Endodermal cell (in vitro differentiated cells): ENCODE measurements at regions not wholly inside any gene's neighbourhood (a gene's known extent, or its start where the extent isn't known, plus 50 kb on each side); places are given as distances from the start of the nearest gene placed in this dataset.
A peak's percentile ranks its signal among the peaks of the same experiment; 100 is the strongest.

ENCODE experiments used
- DNase-seq: peaks from one replicate; pipeline ENCODE4 v3.0.0-alpha.2; 2017
- H3K27ac ChIP-seq: 2 replicates; pipeline ENCODE4 v1.5.1; 2013; ENCODE audit warnings: mild to moderate bottlenecking, low read depth, low read length, moderate library complexity
- H3K27me3 ChIP-seq: 2 replicates; pipeline ENCODE4 v1.6.1; 2013; ENCODE audit warnings: mild to moderate bottlenecking, low read length, moderate library complexity; ENCODE audit not compliant: insufficient read depth, control insufficient read depth, poor library complexity, severe bottlenecking
- H3K36me3 ChIP-seq: 2 replicates; pipeline ENCODE4 v1.7.0; 2013; ENCODE audit warnings: mild to moderate bottlenecking, low read length, moderate library complexity; ENCODE audit not compliant: control insufficient read depth, insufficient read depth
- H3K4me1 ChIP-seq: one replicate; pipeline ENCODE4 v1.7.0; 2013; ENCODE audit warnings: low read length; ENCODE audit not compliant: control insufficient read depth, insufficient read depth
- H3K4me3 ChIP-seq: 2 replicates; pipeline ENCODE4 v1.5.1; 2013; ENCODE audit warnings: mild to moderate bottlenecking, low read length, moderate library complexity
- H3K9ac ChIP-seq: 2 replicates; pipeline ENCODE4 v1.6.1; 2013; ENCODE audit warnings: mild to moderate bottlenecking, low read length, moderate library complexity; ENCODE audit not compliant: poor library complexity, severe bottlenecking; ENCODE audit errors: extremely low read depth
- H3K9me3 ChIP-seq: 2 replicates; pipeline ENCODE4 v1.6.1; 2013; ENCODE audit warnings: mild to moderate bottlenecking, low read length, moderate library complexity; ENCODE audit not compliant: control insufficient read depth
- H3K27ac Mint-ChIP-seq: 2 replicates; pipeline ENCODE4 v1.8.0; 2020; ENCODE audit warnings: mixed read lengths
- H3K27me3 Mint-ChIP-seq: 2 replicates; pipeline ENCODE4 v1.8.0; 2021; ENCODE audit warnings: mild to moderate bottlenecking, mixed read lengths; ENCODE audit not compliant: insufficient read depth
- H3K36me3 Mint-ChIP-seq: 2 replicates; pipeline ENCODE4 v1.8.0; 2020; ENCODE audit warnings: low read depth, mixed read lengths
- H3K4me1 Mint-ChIP-seq: 2 replicates; pipeline ENCODE4 v1.8.0; 2020; ENCODE audit warnings: mixed read lengths
- H3K4me3 Mint-ChIP-seq: 2 replicates; pipeline ENCODE4 v1.8.0; 2020; ENCODE audit warnings: mild to moderate bottlenecking, moderate library complexity, mixed read lengths
- H3K9me3 Mint-ChIP-seq: 2 replicates; pipeline ENCODE4 v1.8.0; 2020; ENCODE audit warnings: mild to moderate bottlenecking, mixed read lengths
- CTCF ChIP-seq: fragments of 200-600 bp; sonication (generic); conservative IDR thresholded peaks from 2 replicates; pipeline ENCODE4 v1.5.0; 2021; ENCODE audit warnings: antibody characterized with exemption, mild to moderate bottlenecking
- WGBS, 2 experiments: methylation state at CpG; one replicate each; pipeline versions ENCODE4 v1.1.5 to v1.1.7; 2013; ENCODE audit warnings: missing lambda C conversion rate in 2 of 2, mixed read lengths in 1 of 2; ENCODE audit not compliant: insufficient coverage in 1 of 2, insufficient read length in 1 of 2; 5-methylcytosine and 5-hydroxymethylcytosine counted together

GRCh38 chr1:8155528-8156186, 129.5 kb upstream of the ERRFI1 start:
- Mint-ChIP-seq H3K27ac (peak overlapping the region; percentile 89), H3K27me3 (no peaks in the 10 kb centered on the region), H3K4me3 (no peak overlapping the region), H3K4me1 (peaks cover 19% of the 10 kb centered on the region), H3K36me3 (peaks cover 11% of the 10 kb centered on the region), H3K9me3 (peaks cover 23% of the 10 kb centered on the region)
- 66 to 92% methylated on average over 5 to 14 of the region's 14 CpGs for WGBS, 2 experiments
- no peaks in the 10 kb centered on the region for H3K27me3 ChIP-seq
- H3K4me1 ChIP-seq: no peaks in the 10 kb centered on the region
- peak; percentile 83 for DNase-seq
- H3K9me3 ChIP-seq: peaks cover 14% of the 10 kb centered on the region
- no peak overlapping the region for H3K4me3 ChIP-seq
- H3K36me3 ChIP-seq: no peaks in the 10 kb centered on the region
- no peak for TF ChIP-seq CTCF
- no peak overlapping the region for H3K9ac ChIP-seq
- H3K27ac ChIP-seq: peak overlapping the region; percentile 34

GRCh38 chr1:8154621-8155052, 128.5 kb upstream of the ERRFI1 start:
- Histone ChIP-seq H3K9ac (no peak overlapping the region), H3K4me3 (no peak overlapping the region), H3K9me3 (peaks cover 13% of the 10 kb centered on the region), H3K27me3 (no peaks in the 10 kb centered on the region), H3K36me3 (no peaks in the 10 kb centered on the region), H3K4me1 (no peaks in the 10 kb centered on the region), H3K27ac (peak overlapping the region; percentile 63)
- no peak for TF ChIP-seq CTCF
- Mint-ChIP-seq H3K36me3 (peaks cover 12% of the 10 kb centered on the region), H3K9me3 (peaks cover 23% of the 10 kb centered on the region), H3K27me3 (no peaks in the 10 kb centered on the region), H3K27ac (peak overlapping the region; percentile 78), H3K4me3 (no peak overlapping the region), H3K4me1 (peaks cover 19% of the 10 kb centered on the region)
- DNase-seq: no peak
- WGBS, 2 experiments: 62 to 86% methylated on average over 6 to 15 of the region's 15 CpGs

GRCh38 chr1:8153961-8154360, 127.9 kb upstream of the ERRFI1 start:
- Histone ChIP-seq H3K9me3 (peaks cover 8% of the 10 kb centered on the region), H3K27me3 (no peaks in the 10 kb centered on the region), H3K4me1 (no peaks in the 10 kb centered on the region), H3K4me3 (no peak overlapping the region), H3K9ac (no peak overlapping the region), H3K36me3 (no peaks in the 10 kb centered on the region), H3K27ac (no peak overlapping the region)
- WGBS, 2 experiments: 95% methylated on average over 7 of the region's 7 CpGs; no CpG with 5 or more reads in 1 of the 2 experiments
- H3K9me3 Mint-ChIP-seq: peaks cover 19% of the 10 kb centered on the region
- TF ChIP-seq CTCF: no peak
- DNase-seq: no peak
- peaks cover 11% of the 10 kb centered on the region for H3K36me3 Mint-ChIP-seq
- no peaks in the 10 kb centered on the region for H3K27me3 Mint-ChIP-seq
- no peak overlapping the region for H3K27ac Mint-ChIP-seq
- no peak overlapping the region for H3K4me3 Mint-ChIP-seq
- H3K4me1 Mint-ChIP-seq: peaks cover 19% of the 10 kb centered on the region
